KBM-7 (cell line): ENCODE measurements at regions not wholly inside any gene's neighbourhood (a gene's known extent, or its start where the extent isn't known, plus 50 kb on each side); places are given as distances from the start of the nearest gene placed in this dataset.
"Not testable (repeated sequence)": the region's sequence is repeated elsewhere in the genome, so short reads cannot be mapped to it uniquely, and the experiment has no call there.

ENCODE experiments used
- DNase-seq: peaks from one replicate; pipeline ENCODE4 v3.0.0-alpha.2; 2015
- in situ Hi-C: fragments of 300-500 bp; cut with MboI; formaldehyde crosslinking; loops from 2 replicates; pipeline ENCODE4 v1.14.3; 2020; ENCODE audit warnings: low sequenced_read_pairs, low pct_unique_long_range_greater_than_20kb, mixed read lengths

DNA sequence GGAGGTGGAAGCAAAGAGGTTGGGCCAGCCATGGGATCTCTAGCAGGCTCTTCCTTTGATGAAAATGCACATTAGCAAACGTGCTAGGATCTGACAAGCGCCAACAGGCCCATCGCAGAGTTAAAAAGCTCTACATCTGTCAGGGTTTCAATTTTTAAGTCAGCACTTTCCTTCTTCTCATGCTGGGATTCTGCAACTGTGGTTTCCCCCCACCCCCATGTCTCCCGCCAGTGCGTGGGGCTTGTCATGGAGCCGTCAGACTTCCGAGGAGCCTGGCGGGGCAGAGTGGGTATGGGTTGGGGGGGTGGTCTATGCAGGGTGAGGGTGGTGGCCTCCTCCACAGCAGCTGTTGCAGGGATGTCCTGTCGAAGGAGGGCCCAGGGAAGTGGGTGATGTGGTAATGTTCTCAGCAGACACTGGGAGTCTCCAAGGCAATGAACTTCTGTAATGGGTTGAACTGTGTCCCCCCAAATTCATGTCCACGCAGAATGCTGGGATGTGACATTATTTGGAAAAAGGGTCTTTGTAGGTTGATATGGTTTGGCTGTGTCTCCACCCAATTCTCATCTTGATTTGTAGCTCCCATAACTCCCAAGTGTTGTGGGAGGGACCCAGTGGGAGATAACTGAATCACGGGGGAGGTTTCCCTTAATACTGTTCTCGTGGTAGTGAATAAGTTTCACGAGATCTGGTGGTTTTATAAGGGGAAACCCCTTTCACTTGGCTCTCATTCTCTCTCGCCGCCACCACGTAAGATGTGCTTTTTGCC lies 115.2 kb upstream of the MAP1LC3B2 start:
- in situ Hi-C loops, result no loop called here
- peak; percentile 79 for DNase-seq

DNA sequence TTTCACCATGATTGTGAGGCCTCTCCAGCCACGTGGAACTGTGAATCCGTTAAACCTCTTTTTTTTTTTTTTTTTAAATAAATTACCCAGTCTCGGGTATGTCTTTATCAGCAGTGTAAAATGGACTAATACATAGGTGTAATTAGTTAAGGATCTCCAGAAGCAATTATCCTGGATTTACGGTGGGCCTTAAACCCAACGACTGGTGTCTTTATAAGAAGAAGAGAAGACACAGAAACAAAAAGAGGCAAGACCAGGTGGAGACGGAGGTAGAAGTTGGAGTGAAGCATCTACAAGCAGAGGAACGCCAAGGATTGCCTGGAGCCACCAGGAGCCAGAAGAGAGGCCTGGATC lies 114.6 kb upstream of the MAP1LC3B2 start:
- in situ Hi-C loops, result no loop called here
- no peak for DNase-seq

DNA sequence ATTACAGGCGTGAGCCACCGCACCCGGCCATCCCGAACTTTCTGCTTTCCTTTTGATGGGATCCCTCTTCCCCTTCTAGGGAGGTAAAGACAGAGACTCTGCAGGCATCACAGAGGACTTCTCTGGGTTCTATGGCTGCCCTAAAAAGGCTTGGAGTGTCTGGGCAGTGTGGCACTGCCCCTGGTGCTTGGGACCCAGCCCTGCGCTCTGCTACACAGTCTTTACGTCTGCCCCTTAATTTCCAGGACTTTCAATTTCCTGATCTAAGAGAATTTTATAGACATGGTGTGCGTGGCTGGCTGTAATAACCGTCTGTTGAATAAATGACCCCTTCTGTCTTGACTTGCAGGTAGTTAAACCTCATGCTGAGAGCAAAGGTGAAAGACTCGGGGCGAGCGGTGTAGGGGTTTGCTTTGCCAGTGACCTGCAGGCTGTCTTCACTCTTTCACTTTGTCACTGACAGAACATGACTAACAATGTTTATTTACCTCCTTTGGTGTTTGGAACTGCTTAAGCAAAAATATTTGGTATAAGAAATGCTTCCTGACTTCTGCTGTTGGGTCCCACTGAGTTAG lies 110.9 kb upstream of the MAP1LC3B2 start:
- in situ Hi-C loops, result no loop called here
- no peak for DNase-seq

DNA sequence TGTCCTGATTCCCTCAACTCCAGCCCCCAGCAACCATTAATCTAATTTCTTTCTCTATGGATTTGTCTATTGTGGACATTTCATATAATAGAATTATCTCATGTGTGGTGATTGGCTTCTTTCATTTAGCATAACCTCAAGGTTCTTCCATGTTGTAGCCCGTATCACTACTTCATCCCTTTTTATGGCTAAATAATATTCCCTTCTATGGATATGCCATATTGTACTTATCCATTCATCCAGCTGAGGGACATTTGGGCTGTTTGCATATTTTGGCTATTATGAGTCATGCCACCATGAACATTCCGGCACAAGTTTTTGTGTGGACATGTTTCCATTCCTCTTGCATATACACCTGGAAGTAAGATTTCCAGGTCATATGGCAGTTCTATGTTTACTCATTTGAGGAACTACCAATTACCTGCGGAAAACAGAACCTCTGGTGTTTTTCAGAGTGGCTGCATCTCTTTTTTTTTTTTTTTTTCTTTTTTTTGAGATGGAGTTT lies 108.7 kb upstream of the MAP1LC3B2 start:
- in situ Hi-C loops, result no loop called here
- no peak for DNase-seq

DNA sequence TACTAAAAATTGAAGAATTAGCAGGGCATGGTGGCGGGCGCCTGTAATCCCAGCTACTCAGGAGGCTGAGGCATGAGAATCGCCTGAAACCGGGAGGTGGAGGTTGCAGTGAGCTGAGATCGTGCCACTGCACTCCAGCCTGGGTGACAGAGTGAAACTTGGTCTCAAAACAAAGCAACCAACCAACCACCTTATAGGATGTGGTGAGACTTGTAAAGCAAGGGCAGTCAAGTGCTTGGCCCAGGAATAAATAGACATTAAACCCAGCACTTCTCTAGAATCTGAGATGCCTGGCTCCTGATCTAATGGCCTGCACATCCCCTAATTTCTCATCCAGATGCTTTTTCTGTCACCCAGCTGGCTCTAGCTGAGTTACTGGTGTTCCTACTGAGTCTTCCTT lies 106.2 kb upstream of the MAP1LC3B2 start:
- DNase-seq, in situ Hi-C loops: not testable (repeated sequence)

DNA sequence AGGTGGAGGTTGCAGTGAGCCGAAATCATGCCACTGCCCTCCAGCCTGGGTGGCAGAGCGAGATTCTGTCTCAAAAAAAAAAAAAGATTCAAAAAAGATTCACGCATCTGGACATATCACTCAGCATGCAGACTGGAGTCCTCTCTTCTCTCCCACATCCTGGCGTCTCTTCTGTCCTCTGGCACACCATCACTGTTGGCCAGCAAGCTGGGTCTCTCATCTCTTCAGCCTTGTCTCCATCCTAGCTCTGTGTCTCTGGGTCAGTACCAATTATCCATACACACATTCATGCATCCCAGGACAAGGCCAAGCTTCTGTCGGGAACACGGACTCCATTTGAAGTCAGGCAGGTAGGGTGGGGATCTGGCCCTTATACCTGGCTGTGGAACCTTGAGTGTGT lies 105.5 kb upstream of the MAP1LC3B2 start:
- DNase-seq, result no peak
- in situ Hi-C loops, result no loop called here

DNA sequence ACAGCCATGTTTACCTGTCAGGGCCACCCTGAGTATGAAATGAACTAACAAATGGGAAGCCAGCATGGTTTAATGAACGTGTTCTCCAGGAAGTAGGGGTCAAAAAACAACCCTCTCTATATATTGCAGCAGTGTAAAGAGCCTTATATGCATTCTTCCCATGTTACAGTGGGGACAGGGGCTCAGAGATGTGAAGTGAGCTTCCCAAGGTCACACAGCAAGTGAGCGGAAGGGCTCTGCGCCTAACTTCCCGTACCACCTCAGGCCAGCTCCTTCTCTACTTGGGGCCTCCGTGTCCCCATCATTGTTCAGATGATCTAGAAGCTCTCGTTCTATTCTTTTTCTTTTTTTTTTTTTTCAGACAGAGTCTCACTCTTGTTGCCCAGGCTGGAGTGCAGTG lies 105.1 kb upstream of the MAP1LC3B2 start:
- DNase-seq, result no peak
- in situ Hi-C loops, result no loop called here

DNA sequence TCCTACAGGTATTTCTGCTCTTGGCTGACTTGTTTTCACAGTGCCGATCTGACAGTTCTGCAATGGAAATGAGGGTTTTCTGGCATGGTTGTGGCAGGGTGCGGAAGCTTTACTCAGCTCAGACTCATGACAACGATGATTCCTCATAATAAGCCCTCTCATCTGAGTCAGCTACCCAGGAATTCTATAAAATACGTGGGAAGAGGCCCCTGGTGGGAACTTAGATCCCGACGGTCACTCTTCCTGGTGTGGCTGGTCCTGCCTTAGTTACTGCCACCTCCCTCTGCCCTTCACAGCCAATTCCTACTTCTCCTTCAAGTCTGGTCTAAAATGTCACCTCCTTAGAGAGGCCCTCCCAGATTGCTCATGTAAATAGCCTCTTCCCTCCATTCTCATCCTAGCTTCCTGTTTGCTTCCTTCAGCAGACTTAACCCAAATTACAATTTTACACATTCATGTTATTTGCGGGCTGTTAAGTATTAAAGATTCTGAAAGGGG lies 104.2 kb upstream of the MAP1LC3B2 start:
- DNase-seq, result no peak
- in situ Hi-C loops, result no loop called here

DNA sequence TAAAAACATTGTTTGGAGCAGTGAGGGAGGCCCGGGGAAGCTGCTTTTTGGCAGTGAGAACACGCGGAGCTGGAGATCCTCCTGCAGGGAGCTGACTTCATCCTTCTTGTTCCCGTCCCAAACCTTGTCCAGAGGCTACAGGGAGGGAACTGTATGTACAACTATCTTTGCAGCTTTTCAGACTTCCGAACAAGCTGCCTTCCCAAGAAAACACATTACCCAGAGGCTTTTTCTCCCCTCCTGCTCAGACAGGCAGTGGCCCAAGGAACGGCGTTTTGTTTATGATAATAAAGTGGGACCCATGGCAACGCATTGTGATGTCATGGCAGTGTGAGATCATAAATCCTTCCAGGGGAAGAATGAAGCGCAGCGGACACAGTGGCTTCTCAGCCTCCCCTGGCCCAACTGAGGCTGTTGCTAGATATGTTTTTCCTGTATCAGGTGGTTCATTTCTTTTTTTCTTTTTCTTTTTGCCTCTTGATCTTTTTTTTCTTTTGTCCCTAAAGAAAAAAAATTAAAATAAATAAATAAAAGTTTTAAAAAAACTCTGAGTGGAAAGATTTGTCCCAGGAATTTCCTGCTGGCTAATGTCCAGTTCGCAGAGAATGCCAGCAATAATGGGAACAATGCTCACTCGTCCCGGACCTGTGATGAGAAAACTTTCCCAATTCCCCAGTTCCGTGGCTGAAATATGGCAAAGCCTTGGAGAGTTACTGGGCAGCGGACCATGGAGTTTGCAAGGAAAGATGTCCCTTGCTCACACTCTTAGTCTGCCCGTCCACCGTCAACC lies 103.4 kb upstream of the MAP1LC3B2 start:
- in situ Hi-C loops, result no loop called here
- peak; percentile 44 for DNase-seq

DNA sequence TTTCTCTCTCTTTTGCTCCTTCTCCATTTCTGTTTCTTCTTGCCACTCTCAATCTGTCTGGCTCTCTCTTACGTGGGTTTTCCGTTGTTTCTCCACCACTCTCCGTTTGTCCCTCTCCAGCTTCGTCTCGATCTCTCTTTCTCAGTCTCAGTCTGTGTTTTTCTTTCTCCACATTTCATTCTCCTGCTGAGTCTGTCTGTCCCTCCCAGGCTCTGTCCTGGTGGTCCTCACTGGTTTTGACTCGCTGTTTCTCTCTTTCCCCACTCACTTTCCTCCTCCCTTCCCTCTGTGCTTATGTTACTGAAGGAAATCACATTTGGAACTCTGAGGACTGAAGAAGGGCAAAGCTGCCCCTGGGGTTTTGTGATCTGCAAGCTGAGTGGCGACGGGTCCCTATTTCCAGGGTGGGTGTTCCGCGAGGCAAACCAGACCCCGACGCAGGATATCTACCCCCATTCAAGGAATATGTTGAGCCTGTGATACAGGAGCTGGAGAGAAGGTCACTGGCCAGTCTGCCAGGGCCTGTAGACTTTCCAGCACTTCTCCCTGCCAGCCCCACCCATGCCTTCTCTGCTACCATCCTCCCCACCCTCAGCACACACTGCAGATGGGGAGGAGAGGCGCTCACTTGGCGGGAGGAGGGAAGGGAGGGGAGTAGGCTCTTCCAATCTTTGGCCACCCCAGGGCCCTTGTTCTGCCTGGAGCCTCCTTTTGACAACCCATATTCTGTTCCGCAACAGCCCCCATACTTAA lies 102.7 kb upstream of the MAP1LC3B2 start:
- in situ Hi-C loops, result no loop called here
- DNase-seq, result no peak

DNA sequence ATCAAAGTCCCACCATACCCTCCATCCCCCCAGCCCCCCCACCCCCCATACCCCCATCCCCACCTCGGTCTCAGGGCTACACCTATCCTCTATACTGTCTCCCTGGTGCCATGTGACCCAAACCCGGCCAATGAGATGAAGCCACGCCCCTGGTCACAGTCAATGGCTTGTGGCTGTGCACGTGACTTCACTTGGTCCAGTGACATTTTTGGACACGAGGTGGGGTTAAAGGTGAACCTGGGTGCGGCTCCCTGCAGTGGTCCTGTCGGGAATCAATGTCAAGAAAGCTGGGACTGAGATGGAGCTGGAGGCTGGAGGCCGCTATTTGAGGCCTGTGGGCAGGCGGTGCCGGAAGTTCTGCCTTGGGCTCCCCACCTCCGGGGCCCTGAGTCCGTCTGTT lies 100.7 kb upstream of the MAP1LC3B2 start:
- in situ Hi-C loops, result no loop called here
- no peak for DNase-seq

DNA sequence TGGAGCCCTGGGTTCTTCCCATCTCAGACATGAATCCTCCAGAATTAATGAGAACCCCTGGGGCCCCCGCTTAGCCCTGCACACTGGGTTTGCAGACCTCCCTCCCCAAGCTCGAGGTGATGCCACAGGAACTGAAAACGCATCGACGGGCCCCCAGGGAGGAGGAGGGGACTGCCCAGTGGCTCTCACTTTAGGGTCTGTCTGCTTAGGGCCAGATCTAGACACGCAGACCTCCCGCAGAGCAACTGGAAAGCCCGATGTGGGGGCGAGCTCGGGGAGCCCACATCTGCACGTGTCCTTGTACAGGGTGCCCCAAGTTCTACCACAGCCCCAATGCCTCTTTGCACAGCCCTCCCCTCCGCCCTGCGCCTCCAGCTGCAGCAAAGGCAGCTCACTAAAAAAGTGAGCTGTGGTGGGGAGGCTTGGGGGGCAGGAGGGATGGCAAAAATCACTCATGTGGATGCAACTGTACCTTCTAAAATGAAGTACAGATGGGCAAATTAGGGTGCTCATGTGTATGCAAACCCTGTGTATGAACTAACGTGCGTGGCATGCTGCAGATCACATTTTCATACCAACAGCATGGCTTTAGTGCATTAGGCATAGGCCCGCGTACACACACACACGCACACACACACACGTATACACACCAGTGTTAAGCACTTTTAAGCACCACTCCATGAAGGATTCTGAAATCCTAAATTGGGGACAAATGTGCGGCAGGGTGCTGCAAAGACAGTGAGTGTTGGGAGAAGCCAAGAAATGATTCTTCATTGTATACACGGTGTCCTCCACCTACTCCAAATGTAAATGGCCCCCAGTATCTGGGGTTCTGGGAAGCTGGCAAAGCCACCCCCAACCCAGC lies 99.9 kb upstream of the MAP1LC3B2 start:
- no peak for DNase-seq
- in situ Hi-C loops, result no loop called here

DNA sequence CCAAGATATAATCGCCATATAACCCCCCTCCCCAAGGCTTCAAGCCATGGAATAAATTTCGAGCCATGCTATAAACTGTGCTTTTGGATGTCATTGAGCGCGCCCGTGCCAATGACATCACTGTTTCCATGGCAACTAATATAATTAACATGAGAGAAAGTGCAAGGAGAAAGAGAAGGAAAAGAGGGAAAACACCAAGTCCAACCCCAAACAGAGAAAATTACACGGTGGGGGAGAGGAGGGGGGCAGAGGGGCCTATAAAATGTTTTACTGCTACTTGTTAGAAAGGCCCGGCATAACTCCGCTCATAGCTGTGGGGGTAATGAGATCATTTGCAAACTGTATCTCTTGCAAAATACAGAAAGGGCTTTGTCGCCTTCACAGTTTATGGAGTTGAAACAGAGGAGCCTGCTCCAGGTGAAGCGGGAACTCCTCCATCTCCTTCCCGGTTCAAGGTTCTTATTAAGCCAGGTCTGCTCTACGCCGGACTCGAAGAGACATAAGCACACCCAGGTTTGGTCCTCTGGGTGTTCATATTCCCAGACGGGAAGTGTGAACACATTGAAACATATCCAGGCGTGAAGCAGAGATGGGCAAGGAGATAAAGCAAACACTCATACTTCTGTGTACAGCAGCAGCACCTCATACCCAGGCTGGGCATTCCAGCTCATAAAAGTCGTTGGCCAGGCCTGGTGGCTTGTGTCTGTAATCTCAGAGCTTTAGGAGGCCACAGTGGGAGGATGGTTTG lies 99.1 kb upstream of the MAP1LC3B2 start:
- in situ Hi-C loops, result no loop called here
- DNase-seq, result no peak

DNA sequence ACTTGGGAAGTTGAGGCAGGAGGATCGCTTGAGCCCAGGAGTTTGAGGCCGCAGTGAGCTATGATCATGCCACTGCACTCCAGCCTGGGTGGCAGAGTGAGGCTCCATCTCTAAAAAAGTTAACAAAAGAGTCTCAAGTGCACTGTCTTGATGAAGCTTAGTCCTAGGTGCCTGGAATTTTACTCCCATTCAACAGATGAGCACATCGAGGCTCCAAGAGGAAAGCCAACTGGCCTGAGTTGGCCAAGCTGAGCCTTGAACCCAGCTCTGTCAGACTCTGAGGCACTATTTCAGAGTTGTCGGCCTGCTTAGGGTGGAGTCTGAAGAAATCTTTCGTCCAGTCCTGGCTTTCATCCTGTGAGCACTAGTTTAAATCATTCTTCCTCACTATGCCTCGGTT lies 98.1 kb upstream of the MAP1LC3B2 start:
- in situ Hi-C loops, result no loop called here
- no peak for DNase-seq

DNA sequence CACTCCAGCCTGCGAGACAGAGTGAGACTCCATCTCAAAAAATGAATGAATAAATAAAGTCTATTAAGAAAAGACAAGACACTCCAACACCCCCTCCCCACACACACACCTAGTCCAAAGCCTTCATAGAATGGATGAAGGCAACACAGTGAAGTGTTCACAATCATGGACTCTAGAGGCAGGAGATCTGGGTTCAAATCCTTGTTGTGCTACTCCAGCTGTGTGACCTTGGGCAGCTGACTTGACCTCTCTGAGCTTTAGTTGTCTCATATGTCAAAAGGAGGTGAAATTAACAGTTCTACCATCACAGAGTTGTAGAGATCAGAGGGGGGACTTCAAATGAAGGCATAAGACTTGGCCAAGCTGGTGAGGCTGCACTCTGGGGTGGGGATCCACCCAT lies 95.8 kb upstream of the MAP1LC3B2 start:
- no peak for DNase-seq
- in situ Hi-C loops, result no loop called here

DNA sequence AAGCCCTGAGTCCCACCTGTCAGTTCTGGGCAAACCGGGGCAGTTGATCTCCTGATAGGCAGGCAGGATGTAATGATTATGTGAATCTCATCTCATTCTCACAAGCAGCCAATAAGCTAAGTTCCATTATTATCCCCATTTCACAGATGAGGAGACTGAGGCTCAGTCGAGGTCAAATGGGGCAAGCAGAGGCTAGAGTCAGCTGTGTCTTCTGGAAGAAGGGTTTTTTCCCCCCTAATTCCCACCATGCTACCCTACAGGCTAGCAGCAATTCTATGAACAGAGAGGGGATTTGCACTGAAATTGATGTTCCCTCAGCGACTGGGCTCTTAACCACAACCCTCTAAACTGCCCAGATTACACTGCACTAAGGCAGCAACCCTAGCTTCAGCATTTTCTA lies 93.8 kb upstream of the MAP1LC3B2 start:
- in situ Hi-C loops, result no loop called here
- DNase-seq, result no peak

DNA sequence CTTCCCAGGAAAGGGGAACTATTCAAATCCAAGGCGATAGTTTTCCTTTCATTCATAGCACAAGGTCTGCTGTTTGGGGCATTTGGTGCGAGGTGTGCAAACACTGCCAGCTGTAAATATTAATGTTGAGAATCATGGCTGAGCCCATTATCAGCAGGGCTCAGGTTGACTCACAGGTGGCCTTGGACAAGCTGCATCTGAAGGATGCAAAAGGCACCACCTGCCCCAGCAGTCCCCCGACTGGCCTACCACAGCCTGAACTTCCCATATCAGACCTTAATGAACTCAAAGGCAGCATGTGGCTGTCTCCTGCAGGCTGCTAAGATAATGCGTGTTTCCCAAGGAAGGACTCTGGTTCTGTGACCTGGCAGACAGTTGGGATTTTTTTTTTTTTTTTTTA lies 93.3 kb upstream of the MAP1LC3B2 start:
- DNase-seq, result peak; percentile 14
- in situ Hi-C loops, result no loop called here

DNA sequence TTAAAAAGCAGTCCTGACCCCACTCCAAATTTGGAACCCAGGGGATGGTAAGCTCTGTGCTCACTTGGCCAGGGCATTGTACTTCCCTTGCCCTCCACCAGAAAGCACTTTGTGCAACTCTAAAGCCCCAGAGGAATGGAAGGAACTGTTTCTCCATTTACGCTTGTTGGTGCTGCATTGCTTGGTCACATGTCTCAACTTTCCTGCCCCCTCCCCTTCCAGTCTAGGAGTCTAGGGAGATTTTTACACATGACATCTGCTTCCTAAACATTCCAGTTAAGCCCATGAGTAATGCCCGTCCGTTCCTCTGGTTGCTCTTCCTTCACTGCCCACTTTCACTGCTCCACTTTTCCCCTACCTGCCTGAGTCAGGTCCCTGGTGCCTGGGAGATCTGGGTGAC lies 92.6 kb upstream of the MAP1LC3B2 start:
- DNase-seq, result no peak
- in situ Hi-C loops, result no loop called here
